Putamen (tissue), 1 donor: ENCODE measurements at regions not wholly inside any gene's neighbourhood (a gene's known extent, or its start where the extent isn't known, plus 50 kb on each side); places are given as distances from the start of the nearest gene placed in this dataset.
A peak's percentile ranks its signal among the peaks of the same experiment; 100 is the strongest.
"Not testable (repeated sequence)": the region's sequence is repeated elsewhere in the genome, so short reads cannot be mapped to it uniquely, and the experiment has no call there.

Source experiments
- DNase-seq: peaks from one replicate; pipeline ENCODE4 v3.0.0-alpha.2; 2016; ENCODE audit warnings: low spot score

DNA sequence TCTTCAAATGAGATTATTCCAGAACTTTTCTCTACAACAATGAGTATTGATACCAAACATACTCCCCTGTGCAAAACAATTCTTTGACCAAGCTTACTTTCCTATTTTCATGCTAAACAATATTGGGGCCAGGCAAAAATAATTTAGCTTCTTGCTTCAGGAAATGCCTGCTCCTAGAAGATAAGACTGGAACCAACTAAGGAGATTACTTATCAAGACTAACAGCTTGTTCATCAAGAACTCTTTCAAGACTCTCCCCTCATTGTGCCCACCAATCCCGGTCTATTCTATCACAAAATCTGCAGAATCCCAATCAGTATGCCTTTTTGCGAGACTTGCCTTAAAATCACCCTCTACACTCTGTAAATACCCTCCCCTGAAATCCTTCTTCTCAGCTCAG is 536.6 kb downstream of the RWDD3 start:
- no peak for DNase-seq

DNA sequence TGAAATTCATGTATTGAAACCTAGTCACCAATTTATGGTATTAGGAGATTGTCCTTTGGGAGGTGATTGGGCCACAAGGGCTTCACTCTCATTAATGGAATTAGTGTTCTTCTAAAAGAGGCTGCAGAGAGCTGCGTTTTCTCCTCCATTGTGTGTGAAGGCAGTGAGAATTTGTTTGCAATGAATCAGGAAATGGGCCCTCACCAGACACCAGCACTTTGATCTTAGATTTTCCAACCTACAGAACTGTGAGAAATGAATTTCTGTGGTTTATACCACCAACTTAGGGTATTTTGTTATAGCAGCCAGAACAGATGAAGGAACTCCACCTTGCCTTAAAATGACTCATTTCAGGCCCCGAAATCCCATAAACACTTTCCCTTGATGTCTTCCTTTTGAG is 544.2 kb downstream of the RWDD3 start:
- no peak for DNase-seq

DNA sequence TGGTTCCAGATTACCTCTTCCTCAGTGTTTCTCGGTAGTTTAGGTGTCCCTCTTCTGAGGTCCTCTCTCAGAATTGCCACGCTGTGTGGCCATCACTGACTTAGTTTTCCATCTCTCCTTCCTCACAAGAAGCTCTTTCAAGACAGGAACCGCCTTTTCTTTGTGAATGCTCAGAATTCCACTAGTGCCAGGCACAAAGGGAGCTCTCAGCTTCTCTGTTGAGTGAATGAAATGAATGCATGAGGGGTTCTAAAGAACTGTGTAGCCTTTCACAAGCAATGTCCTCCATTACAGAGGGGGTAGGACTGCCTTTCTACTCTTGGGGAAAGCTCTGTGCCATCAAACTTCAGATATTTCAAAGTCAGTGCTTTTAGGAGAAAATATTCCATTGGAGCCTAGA is 546.8 kb downstream of the RWDD3 start:
- no peak for DNase-seq

DNA sequence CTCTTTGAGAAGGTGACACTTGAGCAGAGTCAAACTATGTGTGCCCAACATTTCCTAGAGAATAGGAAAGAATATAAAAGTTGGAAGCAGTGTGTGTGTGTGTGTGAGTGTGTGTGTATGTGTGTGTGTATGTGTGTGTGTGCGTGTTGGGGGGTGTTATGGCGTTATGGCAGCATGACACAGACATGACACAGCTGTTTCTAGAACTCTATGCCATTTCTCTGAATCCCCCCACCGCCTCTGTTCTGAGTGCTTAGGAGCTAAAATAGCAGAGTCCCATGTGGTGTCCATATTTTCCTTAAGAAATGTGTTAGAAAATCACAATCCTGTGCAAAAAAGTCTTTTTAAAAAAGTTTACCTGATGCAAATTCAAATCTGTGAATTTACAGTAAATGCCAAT is 556.1 kb downstream of the RWDD3 start:
- no peak for DNase-seq

DNA sequence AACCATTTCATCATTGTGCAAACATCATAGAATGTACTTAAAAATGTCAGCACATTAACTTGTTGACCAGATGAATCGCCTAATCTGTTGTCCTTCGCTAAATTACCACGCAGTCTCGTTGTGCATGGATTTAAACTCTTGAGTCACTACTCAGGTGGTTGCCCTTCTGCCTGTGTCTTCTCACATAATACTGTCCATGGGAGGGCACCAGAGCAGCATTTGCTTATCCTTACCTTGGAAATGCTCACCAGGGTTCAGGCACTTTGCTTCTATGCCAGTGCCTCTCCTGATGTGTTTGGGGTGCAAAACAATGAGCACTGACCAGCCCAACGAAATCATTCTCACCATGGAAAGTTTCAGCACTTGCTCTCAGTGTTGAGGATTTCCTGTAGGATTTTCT is 559.9 kb downstream of the RWDD3 start:
- DNase-seq = no peak

DNA sequence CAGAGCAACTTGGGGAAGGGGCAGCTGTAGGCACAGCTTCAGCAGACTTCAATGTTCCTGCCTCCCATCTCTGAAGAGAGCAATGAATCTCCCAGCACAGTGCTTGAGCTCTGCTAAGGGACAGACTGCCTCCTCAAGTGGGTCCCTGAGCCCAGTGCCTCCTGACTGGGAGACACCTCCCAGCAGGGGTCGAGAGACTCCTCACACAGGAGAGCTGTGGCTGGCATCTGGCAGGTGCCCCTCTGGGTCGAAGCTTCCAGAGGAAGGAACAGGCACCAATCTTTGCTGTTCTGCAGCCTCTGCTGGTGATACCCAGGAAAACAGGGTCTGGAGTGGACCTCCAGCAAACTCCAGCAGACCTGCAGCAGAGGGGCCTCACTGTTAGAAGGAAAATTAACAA is 563.8 kb downstream of the RWDD3 start:
- DNase-seq = not testable (repeated sequence)

DNA sequence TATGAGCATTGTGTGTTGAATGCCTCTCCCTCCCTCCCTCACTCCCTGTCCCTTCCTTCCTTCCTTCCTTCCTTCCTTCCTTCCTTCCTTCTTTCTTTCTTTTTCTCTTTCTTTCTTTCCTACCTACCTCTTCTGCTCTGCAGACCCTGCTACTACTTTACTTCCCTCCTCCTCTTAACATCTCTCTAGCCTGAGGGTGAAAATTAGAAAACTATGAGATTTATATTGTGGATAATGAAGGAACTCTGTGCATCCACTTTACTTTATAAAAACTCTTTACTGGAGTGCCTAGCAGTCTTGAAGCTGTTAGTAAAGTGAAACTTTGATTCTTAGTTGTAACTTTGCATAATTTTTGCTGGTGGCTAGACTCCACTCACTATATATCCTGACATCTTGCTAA is 572.2 kb downstream of the RWDD3 start:
- no peak for DNase-seq

DNA sequence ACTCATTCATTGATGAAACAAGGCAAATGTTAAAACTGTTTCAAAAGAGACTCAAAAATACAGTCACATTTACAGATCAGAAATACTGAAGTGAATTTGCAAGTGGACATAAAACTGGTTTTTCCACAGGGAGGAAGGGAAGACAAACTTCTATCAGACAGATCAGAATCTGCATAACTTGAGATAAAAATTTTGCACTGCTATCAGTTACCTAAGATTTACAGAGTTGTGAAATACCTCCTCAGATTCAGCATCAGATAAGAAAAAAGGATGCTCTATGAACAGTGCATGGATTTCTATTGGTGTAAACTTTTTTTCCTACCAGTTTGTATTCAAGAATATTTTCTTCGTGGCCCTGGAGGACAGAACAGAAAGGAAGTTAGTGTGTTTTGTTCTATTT is 575.4 kb downstream of the RWDD3 start:
- DNase-seq = no peak

DNA sequence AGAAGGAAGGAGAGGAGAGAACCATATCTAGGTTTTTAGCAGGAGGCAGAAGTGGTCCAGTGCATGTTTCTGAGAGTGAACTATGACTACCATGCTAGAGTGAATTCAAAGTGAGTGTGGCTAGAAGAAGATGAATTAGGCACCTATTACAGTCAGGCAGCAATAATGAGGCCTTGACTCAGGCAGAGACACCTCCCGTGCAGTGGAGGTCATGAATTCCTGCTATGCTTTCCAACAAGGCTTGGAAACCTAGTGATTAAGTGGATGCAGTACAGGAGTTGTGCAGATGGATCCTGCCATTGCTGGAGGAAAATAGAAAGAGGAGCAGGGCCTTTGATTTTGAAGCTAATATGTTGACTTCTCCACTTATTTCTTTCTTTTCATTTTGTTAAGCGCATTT is 581.5 kb downstream of the RWDD3 start:
- no peak for DNase-seq

DNA sequence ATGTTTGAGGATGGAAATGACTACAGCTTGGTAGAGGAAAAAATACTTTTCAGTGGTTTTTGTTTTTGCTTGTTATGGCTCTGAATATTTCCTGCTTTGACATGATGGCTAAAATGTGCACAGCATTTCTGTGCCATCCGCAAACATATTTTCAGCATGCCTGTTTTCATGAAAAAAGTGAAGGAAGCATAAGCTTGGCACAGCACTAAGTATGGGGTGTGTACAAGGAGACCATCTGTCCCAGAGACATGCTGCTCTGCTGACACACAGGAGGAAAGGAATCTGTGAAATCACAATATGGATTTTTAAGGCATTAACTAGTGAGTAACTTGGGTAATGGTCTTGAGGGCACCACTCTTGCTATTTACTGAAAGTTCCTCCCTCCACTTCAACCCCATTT is 595.5 kb downstream of the RWDD3 start:
- DNase-seq = no peak

DNA sequence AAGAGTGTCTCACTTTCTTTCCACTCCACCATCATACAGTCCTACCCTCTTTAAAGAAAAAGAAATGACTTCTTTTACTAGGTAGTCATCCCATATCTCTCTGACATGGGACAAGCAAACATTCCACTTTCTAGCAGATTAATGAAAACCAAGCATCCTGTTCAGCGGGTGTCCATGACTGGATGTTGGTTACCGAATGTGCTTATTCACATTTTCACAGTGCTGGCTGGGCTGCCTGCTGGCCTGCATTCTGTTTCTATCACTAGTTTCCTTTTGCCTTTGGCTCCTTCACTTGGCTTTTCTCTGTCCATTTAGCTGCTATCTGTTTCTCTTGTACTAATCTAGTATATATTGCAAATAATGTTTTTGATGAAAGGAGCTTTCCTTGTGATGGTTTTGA is 598.4 kb downstream of the RWDD3 start:
- no peak for DNase-seq

DNA sequence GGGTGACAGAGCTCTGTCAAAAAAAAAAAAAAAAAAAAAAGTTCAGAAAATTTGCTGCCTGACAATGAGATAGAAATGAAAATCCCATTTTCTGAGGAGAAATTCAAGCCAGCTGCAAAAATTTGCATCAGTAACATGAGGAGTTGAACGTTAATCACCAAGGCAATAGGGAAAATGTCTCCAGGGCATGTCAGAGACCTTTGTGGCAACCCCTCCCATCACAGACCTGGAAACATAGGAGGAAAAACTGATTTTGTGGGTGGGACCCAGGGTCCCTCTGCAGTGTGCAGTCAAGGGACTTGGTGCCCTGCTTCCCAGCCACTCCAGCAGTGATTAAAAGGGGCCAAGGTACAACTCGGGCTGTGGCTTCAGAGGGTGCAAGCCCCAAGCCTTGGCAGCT is 615.4 kb downstream of the RWDD3 start:
- DNase-seq = no peak

DNA sequence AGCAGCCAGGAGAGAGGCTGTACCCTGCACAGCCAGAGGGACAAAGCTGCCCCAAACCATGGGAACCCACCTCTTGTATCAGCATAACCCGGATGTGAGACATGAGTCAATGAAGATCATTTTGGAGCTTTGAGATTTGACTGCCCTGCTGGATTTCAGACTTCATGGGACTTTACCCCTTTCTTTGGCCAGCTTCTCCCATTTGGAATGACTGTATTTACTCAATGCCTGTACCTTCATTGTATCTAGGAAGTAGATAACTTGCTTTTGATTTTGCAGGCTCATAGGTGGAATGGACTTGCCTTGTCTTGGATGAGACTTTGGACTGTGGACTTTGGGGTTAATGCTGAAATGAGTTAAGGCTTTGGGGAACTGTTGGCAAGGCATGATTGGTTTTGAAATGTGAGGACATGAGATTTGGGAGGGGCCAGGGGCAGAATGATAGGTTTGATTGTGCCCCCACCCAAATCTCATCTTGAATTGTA is 616.2 kb downstream of the RWDD3 start:
- no peak for DNase-seq

DNA sequence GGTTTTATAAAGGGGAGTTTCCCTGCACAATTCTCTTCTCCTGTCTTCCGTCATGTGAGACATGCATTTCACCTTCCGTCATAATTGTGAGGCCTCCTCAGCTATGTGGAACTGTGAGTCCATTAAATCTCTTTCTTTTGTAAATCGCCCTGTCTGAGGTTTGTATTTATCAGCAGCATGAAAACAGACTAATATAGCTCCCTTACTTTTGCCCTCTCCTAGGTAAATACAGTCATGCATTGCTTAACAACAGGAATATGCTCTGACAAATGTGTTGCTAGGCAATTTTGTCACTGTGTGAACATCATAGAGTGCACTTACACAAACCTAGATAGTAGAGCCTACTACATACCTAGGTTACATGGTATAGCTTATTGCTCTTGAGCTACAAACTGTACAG is 616.8 kb downstream of the RWDD3 start:
- DNase-seq = no peak

DNA sequence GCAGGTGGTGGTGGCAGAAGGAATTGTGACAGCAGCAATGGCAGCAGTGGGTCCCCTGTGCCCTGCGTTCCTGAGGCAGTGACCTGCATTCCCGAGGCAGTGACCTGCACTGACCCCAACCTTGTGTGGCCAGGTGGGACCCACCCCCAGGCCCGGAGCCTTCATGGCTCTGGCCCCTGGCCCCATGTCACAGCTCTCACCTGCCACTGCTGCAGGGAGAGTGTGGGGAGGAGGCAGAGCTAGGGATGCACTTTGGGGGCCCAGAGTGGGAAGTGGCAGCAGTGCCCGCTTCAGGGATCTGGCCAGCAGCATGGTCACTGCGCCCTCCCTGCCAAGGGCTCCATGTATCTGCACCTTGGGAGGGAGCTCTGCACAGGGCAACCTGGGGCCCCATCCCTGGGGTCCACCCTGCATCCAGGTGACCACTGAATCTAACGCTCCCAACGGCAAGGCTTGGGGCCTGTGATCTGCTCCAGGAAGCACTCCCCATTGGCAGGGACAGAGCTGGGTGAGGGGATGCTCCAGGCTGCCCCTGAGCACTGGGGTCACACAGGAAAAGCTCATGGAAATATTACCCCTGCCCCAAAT is 618.6 kb downstream of the RWDD3 start:
- no peak for DNase-seq

DNA sequence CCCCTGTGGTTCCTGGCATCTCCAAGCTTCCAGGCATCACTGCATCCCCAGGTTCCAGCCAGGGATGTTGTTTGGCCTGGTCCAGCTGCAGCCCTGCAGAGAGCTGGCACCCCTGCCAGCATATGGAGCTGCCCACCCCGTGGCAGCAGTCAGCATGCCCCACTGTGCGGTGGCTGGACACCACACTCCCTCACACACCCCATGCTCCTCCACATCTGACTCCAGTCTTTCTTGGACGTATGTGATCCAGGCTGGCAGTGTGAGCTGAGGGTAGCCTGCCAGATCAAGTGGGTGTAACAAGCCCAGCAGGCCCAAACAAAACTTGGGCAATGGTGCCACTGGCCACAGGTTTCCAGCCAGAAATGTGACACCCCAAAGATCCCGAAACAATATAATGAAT is 620.4 kb downstream of the RWDD3 start:
- no peak for DNase-seq

DNA sequence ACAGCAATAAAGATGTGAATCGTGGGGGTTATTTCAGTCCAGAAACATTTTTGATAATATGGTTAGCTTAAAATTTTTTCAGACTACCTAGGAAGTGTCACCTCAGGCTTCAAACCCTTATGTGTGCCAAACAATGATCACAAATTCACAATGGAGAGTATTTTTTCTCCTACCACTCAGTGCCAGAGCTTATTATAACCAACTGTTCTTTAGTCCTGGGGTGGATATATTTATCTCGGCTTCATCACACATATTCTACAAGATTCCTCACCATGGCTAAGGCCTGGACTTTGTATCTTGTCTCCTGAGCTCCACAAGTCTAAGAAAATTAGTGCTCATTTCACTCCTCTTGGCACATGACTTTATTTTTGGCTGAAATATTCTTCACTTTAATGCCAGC is 629.1 kb downstream of the RWDD3 start:
- DNase-seq = no peak

DNA sequence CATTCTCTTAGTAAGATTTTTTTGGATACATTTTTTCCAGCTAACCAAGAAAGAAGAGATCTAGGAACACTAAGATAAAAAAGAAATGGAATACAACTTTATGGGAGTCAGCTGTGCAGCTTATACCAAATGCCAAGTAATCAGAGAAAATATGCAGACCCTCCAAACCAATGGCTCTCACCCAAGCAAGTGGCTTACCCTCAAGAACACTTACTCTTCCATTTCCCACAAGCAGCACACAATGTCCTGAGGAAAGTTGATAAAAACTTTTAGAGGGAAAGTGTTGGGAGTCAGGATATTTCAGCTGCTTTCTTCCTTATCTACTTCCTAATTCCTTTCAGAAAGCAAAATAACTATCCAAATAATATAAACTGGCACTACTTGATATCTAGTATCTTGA is 631.8 kb downstream of the RWDD3 start:
- no peak for DNase-seq

DNA sequence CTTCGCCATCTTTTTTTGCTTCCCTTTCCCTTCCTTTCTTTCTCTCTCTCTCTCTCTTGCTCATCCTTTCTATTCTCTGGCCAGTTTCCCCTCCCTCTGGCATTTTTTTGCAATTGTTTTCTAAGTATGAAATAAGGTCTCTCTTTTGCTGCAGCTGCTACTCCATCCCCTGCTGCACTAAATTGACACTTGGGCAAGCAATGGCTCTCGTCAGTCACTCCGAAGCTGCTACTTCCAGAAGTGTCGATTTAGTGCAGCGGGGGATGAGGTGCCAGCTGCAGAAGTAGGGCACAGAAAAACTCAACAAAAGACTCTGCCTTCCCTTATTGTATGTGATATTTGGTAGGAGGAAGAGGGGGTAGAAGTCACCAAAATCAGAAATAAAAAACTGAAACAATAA is 642.3 kb downstream of the RWDD3 start:
- DNase-seq = no peak

DNA sequence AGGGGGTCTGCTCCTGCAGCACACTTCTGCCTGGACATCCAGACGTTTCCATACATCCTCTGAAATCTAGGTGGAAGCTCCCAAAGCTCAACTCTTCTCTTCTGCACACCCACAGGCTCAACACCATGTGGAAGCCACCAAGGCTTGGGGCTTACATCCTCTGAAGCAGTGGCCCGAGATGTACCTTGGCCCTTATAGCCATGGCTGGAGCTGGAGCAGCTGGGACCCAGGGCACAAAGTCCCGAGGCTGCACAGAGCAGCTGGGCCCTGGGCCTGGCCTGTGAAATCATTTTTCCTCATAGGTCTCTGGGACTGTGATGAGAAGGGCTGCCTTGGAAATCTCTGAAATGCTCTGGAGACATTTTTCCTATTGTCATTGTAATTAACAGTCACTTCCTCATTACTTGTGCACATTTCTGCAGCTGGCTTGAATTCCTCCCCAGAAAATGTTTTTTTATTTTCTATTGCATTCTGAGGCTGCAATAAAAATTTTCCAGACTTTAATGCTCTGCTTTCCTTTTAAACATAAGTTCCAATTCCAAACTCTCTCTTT is 645.6 kb downstream of the RWDD3 start:
- no peak for DNase-seq

DNA sequence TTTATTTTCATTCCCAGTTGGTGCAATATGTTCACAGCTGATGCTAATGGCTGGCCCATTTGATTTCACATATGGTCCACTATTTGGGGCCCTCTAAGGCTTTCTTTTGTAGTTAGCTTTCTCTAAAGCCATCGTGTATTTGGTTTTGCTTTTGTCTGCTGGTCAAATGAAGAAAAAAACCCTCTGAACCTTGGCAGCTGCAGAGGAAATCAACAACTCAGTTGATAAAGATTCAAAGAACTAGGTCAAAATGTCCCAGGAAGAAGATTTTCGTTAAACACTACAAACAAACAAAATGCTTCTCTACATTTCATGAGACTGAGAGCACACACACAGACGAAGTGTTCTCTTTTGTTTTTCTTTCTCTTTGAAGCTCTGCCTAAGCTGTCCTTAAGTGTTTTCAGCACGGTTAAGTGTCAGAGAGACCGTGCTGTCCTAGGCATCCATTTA is 655.0 kb downstream of the RWDD3 start:
- peak; percentile 3 for DNase-seq

DNA sequence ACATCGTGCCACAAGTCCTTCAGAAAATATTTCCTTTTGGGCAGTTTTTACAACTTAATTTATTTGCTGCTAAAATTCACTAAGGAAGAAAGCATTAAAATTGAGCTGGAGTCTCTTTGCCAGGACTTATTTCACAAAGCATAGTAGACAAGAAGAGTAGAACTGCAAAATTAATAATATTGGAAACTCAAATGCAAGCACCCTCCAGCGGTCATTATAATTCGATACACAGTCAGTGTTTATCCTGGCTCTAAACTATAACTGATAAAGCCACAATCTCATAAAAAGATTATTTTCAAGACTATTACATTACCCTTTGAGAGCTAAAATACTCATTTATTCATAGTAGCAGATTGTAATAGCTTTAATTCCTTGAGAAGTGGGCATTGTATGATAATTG is 655.4 kb downstream of the RWDD3 start:
- no peak for DNase-seq

DNA sequence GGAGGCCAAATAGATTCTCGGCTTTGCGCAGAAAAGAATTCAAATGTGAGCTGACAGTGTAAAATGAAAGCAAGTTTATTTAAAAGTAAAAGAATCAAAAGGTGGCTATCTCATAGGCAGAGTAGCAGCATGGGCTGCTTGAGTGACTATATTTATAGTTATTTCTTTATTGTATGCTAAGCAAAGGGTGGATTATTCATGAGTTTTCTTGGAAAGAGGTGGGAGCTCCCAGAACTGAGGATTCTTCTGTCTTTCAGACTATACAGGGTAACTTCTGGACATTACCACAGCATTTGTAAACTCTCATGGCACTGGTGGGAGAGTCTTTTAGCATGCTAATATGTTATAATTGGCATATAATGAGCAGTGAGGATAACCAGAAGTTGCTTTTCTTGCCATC is 659.9 kb downstream of the RWDD3 start:
- DNase-seq = no peak

DNA sequence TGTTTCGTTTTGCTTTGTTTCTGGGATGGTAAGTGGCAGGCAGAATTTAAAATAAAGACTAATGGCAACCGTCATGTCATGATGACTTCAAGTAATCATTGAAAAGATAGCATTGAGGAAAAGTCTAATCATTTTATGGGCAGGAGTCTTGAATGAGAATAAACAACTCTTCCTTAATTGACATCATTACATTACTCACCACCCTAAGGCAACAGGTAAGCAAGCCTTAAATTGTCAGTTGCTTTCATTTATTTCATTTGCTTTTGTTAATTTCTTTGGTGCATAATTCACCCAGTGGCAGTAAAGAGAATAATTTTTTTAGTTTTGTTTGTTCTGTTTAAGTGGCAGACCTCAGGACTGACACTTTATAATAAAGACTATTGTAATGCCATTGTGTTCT is 669.0 kb downstream of the RWDD3 start:
- DNase-seq = no peak
